HG03095 (cell line): ENCODE measurements at regions not wholly inside any gene's neighbourhood (a gene's known extent, or its start where the extent isn't known, plus 50 kb on each side); places are given as distances from the start of the nearest gene placed in this dataset.
"Not testable (repeated sequence)": the region's sequence is repeated elsewhere in the genome, so short reads cannot be mapped to it uniquely, and the experiment has no call there.

Source experiments
- ATAC-seq: cut with Tn5 transposase; IDR thresholded peaks from one replicate; pipeline ENCODE4 v1.9.1; 2021; ENCODE audit warnings: moderate library complexity; ENCODE audit not compliant: unreplicated experiment

- ATAC-seq: not testable (repeated sequence)
Measured at GRCh38 chr21:31417214-31417613, 73.2 kb upstream of the TIAM1 start.

- ATAC-seq: no peak
Measured at GRCh38 chr21:31416465-31416864, 72.4 kb upstream of the TIAM1 start.

DNA sequence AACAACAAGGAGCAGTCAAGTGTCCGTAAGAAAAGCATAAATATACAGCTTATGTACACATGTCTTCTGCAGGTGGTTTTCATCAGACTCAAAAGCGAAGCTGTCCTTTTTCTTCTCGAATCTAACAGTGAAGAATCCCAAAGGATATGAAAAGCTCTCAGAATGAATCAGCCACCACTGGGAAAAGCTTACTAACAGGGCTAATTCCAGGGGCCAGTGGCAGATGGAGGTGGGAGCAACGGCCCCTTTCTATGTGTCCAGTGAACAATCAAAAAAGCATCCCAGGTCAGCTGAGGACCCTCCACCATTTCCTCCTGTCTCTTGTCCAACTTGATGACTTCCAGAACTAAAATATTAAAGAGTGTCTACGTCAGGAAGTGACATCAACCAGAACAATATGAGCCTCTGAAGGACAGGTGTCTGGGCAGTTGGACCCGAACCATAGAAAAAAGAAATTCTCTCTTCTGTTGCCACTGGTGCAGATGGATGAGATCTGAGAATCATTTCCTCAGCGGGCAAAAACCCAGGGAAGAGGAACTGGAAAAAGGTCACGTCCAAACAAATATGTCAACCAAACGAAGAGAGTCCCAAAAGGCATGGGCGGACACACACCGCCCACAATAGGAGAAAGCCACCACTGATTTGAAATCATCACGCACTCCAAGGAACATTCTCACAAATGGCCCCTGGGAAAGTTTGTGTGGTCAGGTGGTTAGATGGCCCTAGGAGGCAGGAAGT is 70.4 kb upstream of the TIAM1 start:
- no peak for ATAC-seq

DNA sequence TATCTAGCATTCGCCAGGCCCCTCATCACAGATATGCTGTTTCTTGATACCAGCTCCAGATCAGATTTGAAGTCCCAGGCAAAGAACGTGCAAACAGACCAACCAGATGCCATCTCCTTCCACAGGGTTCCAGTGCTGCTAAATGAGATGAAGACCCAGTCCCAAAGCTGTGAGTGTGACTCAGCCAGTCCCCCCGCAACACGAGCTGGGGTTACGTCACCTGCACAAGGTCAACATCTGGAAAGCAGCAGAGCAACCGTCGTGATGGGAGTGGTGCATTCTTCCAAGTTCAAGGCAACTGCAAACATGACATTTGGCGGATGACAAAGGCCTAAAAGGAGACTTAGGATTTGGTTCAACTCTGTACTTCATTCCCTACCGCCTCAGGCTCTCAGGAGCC is 69.6 kb upstream of the TIAM1 start:
- no peak for ATAC-seq

GRCh38 chr21:31410499-31411131 is 66.6 kb upstream of the TIAM1 start:
- ATAC-seq: no peak

DNA sequence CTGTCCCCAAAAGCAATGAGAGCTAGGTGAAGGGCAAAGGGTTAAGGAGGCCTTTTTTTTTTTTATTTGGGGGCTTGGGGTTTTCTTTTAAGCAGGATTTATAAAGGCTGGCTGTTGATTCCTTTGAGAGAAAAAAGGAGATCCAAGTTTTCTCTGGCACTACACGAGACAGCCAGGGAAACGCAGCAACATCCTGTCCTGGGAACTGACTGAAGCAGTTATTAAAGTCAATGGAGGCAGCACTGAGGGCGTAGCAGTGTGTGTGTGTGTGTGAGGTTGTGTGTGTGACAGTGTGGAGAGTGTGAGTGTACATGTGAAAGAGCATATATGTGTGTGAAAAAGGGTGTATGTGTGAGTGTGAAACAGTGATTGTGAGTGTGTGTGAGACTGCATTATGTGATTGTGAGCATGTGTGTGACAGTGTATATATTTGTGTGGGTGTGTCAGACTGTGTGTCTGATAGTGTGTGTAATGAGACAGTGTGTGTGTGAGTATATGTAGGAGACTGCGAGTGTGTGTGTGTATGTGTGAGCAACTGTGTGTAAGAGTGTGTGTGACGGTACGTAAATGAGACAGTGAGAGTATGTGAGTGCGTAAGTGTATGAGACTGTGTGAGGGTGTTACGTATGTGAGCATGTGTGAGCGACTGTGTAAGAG is 65.9 kb upstream of the TIAM1 start:
- ATAC-seq: no peak

- ATAC-seq: no peak
Measured at GRCh38 chr21:31408301-31409088, 64.4 kb upstream of the TIAM1 start.

DNA sequence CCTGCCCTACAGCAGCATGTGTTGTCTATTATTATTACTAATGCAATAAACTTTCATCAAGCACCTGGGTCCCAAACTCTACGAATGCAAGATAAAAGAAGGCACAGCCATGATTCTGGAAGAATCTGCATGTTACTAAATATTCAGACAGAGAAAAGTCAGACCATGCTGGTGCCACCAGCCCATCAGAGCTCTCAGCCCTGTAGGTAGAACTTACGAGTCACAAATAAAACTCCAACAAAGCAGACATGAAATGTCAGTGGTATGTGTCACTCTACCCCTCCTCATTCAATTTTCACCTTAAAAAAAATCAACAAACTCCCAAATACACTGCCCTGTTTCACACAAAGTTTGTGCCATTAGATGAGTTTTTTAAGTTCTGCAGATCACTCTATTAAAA is 62.4 kb upstream of the TIAM1 start:
- ATAC-seq: no peak

DNA sequence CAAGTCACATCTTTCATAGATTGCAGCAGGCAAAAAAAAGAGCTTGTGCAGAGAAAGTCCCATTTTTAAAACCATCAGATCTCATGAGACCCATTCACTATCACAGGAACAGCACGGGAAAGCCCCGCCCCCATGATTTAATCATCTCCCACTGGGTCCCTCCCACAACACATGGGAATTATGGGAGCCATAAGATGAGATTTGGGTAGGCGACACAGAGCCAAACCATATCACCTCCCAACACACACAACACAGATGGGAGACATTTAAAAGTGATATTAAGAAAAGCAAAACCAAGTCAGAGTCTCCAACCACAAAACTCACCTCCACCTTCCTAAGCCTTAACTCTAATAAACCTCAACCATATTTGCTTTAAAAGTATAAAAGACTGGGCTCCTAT is 61.5 kb upstream of the TIAM1 start:
- ATAC-seq: no peak

DNA sequence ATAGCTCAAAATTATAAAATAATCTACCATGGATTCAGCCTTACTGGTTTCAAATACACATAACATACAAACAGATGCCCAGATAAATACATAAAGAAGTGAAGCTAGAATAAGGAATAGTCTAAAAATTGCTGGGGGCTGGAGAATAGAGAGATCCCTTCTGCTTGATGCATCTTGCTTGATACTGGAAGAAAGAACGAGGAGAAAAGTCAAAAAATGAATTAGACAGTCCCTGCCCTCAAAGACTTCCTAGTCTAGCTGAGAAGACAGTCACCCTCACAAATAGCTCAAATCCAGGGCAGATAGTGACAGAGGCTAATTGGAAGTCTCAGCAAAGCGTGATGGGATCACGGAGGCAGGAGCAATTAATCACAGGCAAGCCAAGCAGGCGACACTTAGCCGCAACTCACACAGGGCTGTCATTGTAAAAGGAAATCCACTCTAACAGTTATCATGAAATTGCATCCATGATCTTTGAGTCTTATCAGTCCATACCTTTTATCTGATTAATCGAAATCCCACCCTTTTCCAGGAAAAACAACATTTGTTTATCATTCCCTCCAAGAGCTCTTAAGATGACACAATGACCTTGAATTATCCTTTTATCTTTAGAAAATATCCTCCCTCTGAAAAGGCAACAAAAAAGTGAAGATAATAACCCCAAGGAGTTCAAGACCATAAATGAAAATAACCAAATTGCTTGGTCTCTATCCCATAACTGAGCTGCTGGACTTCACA is 59.7 kb upstream of the TIAM1 start:
- no peak for ATAC-seq

DNA sequence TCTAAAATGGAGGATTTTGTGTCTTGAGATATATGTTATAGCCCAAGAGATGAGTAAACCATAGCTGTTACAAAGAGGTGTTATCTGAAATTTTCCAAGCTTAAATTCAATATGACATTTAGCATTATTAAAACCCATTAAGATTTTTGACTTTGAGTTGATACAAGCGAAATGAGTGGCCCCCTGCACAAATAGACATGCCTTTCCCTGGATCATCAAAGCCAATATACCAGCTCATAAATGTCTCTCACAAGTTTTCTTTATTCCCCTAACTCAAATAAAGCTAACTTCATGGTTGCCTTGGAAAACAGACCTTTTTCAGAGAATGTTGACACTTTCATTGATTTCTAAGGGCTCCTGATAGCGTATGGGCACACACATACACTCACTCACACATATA is 55.5 kb upstream of the TIAM1 start:
- ATAC-seq: no peak

GRCh38 chr21:31398574-31398973 is 54.5 kb upstream of the TIAM1 start:
- no peak for ATAC-seq

DNA sequence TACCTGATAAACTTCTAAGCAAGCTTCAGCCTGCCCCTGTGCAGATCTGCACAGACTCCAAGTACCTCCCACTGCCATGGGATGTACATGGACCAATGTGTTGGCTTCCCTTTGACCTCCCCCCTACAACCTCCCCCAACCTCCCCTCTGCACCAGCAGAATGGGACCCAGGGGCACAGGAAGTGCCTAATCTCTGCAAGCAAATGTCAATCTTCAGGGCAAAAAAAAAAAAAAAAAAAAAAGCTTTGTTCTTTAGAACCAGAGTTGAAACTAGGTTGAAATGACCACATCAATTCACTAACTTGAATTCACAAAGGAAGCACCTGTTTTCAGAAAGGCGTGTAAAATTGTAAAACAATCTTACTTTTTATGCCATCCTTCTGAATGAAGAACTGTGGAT is 53.9 kb upstream of the TIAM1 start:
- no peak for ATAC-seq

DNA sequence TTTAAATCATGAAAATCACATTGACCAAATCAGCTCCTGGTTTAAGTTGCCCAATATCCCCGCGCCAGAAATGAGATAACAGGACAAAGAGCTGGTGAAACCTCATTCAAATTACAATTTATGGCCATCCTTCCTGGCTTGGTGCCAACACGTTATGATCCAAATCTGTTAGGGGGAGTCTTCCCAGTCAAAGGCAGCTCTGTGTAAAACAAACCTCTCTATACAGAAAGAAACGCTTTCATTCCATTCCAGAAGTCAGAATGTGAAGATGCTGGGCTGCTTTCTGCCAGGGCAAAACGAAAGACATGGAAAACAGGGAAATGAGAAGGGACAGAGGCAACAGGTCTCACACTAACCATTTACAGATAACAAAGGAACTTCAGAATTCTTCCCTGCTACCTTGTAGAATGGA is 53.5 kb upstream of the TIAM1 start:
- ATAC-seq: no peak

DNA sequence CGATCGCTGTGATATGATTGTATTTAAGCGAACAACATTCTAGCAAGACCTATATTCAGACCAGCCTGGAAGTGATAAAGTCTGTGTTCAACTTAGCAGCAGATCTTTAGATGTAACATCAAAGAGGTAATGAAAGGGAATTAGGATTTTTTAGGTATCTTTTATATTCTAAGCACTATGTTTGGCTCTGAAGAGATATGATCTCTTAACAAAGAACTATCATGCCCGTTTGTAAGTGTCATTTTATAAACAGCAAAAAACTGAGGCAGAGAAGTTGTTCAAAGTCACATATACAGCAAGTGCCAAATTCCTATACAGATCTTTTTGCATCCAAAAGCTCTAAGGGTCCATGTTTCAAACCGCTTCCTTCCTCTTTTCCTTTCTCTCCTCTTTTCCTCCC is 53.0 kb upstream of the TIAM1 start:
- no peak for ATAC-seq

DNA sequence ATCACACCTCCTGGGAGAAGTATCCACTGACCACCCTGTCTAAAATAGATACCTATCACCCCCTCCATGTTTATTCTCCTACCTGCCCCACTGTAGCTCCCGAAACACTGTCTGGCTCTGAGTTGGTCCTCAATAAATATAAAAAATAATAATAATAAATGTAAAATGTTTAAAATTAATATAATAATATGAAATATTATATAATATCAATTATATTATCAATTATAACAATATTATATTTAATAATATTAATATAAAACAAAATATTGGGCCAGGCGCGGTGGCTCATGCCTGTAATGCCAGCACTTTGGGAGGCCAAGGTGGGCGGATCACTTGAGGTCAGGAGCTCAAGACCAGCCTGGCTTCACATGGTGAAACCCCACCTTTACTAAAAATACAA is 52.3 kb upstream of the TIAM1 start:
- no peak for ATAC-seq

- ATAC-seq: no peak
Measured at GRCh38 chr21:31395791-31396190, 51.7 kb upstream of the TIAM1 start.

GRCh38 chr21:31395268-31395667 is 51.2 kb upstream of the TIAM1 start:
- ATAC-seq: no peak

DNA sequence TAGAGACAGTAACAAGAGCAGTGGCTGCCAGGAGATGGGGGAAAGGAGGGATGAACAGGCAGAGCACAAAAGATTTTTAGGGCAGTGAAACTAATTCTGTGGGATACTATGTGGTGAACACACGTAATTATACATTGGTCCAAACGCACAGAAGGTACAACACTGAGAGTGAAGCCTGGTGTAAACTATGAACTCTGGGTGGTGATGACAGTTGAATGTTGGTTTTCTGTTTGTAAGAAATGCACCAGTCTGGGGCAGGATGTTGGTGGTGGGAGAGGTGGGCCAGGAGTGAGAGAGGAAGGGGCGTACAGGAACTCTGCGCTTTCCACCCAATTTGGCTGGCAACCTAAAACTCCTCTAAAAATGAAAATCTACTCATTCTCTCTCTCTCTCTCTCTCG is 50.2 kb upstream of the TIAM1 start:
- no peak for ATAC-seq
